Left hindlimb (tissue), 1 donor: ENCODE measurements at regions not wholly inside any gene's neighbourhood (a gene's known extent, or its start where the extent isn't known, plus 50 kb on each side); places are given as distances from the start of the nearest gene placed in this dataset.
"Not testable (repeated sequence)": the region's sequence is repeated elsewhere in the genome, so short reads cannot be mapped to it uniquely, and the experiment has no call there.

Experiments used
- DNase-seq: peaks from one replicate; pipeline ENCODE4 v3.0.0-alpha.2; 2018

- not testable (repeated sequence) for DNase-seq
Measured at GRCh38 chr2:87521489-87521888, 226.4 kb upstream of the PLGLB2 start.

GRCh38 chr2:87524619-87525188, 223.2 kb upstream of the PLGLB2 start:
- not testable (repeated sequence) for DNase-seq

GRCh38 chr2:87525497-87525991, 222.3 kb upstream of the PLGLB2 start:
- not testable (repeated sequence) for DNase-seq

- not testable (repeated sequence) for DNase-seq
Measured at GRCh38 chr2:87526258-87526657, 221.6 kb upstream of the PLGLB2 start.

GRCh38 chr2:87531968-87532715, 215.7 kb upstream of the PLGLB2 start:
- not testable (repeated sequence) for DNase-seq

- not testable (repeated sequence) for DNase-seq
Measured at GRCh38 chr2:87533390-87534272, 214.3 kb upstream of the PLGLB2 start.

GRCh38 chr2:87534273-87534889, 213.5 kb upstream of the PLGLB2 start:
- not testable (repeated sequence) for DNase-seq

GRCh38 chr2:87536427-87536826, 211.5 kb upstream of the PLGLB2 start:
- DNase-seq: not testable (repeated sequence)

- DNase-seq: not testable (repeated sequence)
Measured at GRCh38 chr2:87537251-87537671, 210.6 kb upstream of the PLGLB2 start.

- not testable (repeated sequence) for DNase-seq
Measured at GRCh38 chr2:87538268-87538667, 209.6 kb upstream of the PLGLB2 start.

GRCh38 chr2:87539151-87539943, 208.5 kb upstream of the PLGLB2 start:
- not testable (repeated sequence) for DNase-seq

GRCh38 chr2:87540242-87540641, 207.6 kb upstream of the PLGLB2 start:
- not testable (repeated sequence) for DNase-seq

GRCh38 chr2:87542599-87543174, 205.2 kb upstream of the PLGLB2 start:
- DNase-seq: not testable (repeated sequence)

GRCh38 chr2:87543797-87544196, 204.1 kb upstream of the PLGLB2 start:
- DNase-seq: not testable (repeated sequence)

- DNase-seq: not testable (repeated sequence)
Measured at GRCh38 chr2:87547106-87547505, 200.8 kb upstream of the PLGLB2 start.

- DNase-seq: not testable (repeated sequence)
Measured at GRCh38 chr2:87547966-87548365, 199.9 kb upstream of the PLGLB2 start.

GRCh38 chr2:87548681-87549536, 199.0 kb upstream of the PLGLB2 start:
- not testable (repeated sequence) for DNase-seq

- DNase-seq: not testable (repeated sequence)
Measured at GRCh38 chr2:87549561-87550202, 198.2 kb upstream of the PLGLB2 start.

GRCh38 chr2:87554678-87555077, 193.2 kb upstream of the PLGLB2 start:
- DNase-seq: not testable (repeated sequence)

GRCh38 chr2:87555082-87555481, 192.8 kb upstream of the PLGLB2 start:
- DNase-seq: not testable (repeated sequence)
